IMR-90 (cell line): ENCODE measurements at regions not wholly inside any gene's neighbourhood (a gene's known extent, or its start where the extent isn't known, plus 50 kb on each side); places are given as distances from the start of the nearest gene placed in this dataset.

Experiments
- ATAC-seq: fragments of 200-7000 bp; cut with Tn5 transposase; 2 replicates; pipeline ENCODE4 v1.9.1; 2020; ENCODE audit warnings: low read depth, mild to moderate bottlenecking, moderate library complexity
- BruUV-seq: library from RNA; stranded (reverse); fragments of 400-500 nt; replicated peaks from 2 replicates; lab custom pipeline; 2021; lab: Mats Ljungman, UMichigan
- CTCF ChIA-PET: fragments of 300-600 bp; formaldehyde crosslinking; extraction: SDS; loops from one replicate; lab custom pipeline; 2021; ENCODE audit warnings: antibody characterized with exemption; lab: Yijun Ruan, JAX
- POLR2A ChIA-PET: fragments of 300-600 bp; sonication (Branson Sonifier 250); formaldehyde crosslinking; loops from one replicate; lab custom pipeline; 2022; ENCODE audit warnings: antibody characterized with exemption; ENCODE audit not compliant: unreplicated experiment; lab: Charles Lee
- DNase-seq: peaks from one replicate; pipeline ENCODE4 v3.0.0; 2013
- H2AFZ ChIP-seq: replicated peaks from 2 replicates; pipeline ENCODE3; 2013; ENCODE audit warnings: low read length, mild to moderate bottlenecking; ENCODE audit not compliant: poor library complexity
- H2AK5ac ChIP-seq: 2 replicates; pipeline ENCODE4 v1.6.1; 2013; ENCODE audit warnings: low read depth, low read length, inconsistent platforms
- H2AK9ac ChIP-seq: replicated peaks from 2 replicates; pipeline ENCODE3; 2013; ENCODE audit warnings: mild to moderate bottlenecking, low read depth, low read length, moderate library complexity; ENCODE audit not compliant: poor library complexity
- H2BK120ac ChIP-seq: 2 replicates; pipeline ENCODE4 v1.6.1; 2013; ENCODE audit warnings: low read depth, low read length, inconsistent platforms
- H2BK15ac ChIP-seq: 3 replicates; pipeline ENCODE4 v1.6.1; 2013; ENCODE audit warnings: low read depth, low read length, inconsistent platforms
- H2BK20ac ChIP-seq: 2 replicates; pipeline ENCODE4 v1.6.1; 2013; ENCODE audit warnings: low read depth, mild to moderate bottlenecking, inconsistent platforms, low read length, moderate library complexity
- H2BK5ac ChIP-seq: 2 replicates; pipeline ENCODE4 v1.6.1; 2013; ENCODE audit warnings: mild to moderate bottlenecking, low read depth, low read length, inconsistent platforms; ENCODE audit not compliant: poor library complexity, severe bottlenecking
- H3K14ac ChIP-seq: replicated peaks from 2 replicates; pipeline ENCODE4 v1.6.1; 2013; ENCODE audit warnings: low read depth, low read length, inconsistent platforms
- H3K18ac ChIP-seq: 2 replicates; pipeline ENCODE4 v1.6.1; 2013; ENCODE audit warnings: low read depth, low read length, control low read depth
- H3K23ac ChIP-seq: 2 replicates; pipeline ENCODE4 v1.6.1; 2013; ENCODE audit warnings: low read depth, low read length, inconsistent platforms
- H3K27ac ChIP-seq: 2 replicates; pipeline ENCODE4 v1.5.1; 2013; ENCODE audit warnings: mild to moderate bottlenecking, control low read depth, low read length; ENCODE audit not compliant: insufficient read depth
- H3K27me3 ChIP-seq: 2 replicates; pipeline ENCODE4 v1.6.1; 2013; ENCODE audit warnings: low read length; ENCODE audit not compliant: control insufficient read depth, insufficient read depth
- H3K36me3 ChIP-seq: 2 replicates; pipeline ENCODE4 v1.6.1; 2013; ENCODE audit warnings: low read length, mixed read lengths; ENCODE audit not compliant: control insufficient read depth, insufficient read depth
- H3K4ac ChIP-seq: 2 replicates; pipeline ENCODE4 v1.6.1; 2013; ENCODE audit warnings: low read depth, low read length, inconsistent platforms
- H3K4me1 ChIP-seq: 2 replicates; pipeline ENCODE4 v1.6.1; 2013; ENCODE audit warnings: low read length, mixed read lengths; ENCODE audit not compliant: control insufficient read depth, insufficient read depth
- H3K4me2 ChIP-seq: 2 replicates; pipeline ENCODE4 v1.6.1; 2013; ENCODE audit warnings: low read depth, mild to moderate bottlenecking, control low read depth, low read length, moderate library complexity
- H3K4me3 ChIP-seq: 2 replicates; pipeline ENCODE4 v1.5.1; 2013; ENCODE audit warnings: low read depth, mild to moderate bottlenecking, control low read depth, low read length, moderate library complexity; ENCODE audit not compliant: insufficient read depth
- H3K56ac ChIP-seq: 2 replicates; pipeline ENCODE4 v1.6.1; 2013; ENCODE audit warnings: low read length, inconsistent platforms; ENCODE audit not compliant: insufficient read depth; ENCODE audit errors: extremely low read depth
- H3K79me1 ChIP-seq, 2 experiments: 2 replicates each; pipeline ENCODE4 v1.6.1; 2013; ENCODE audit warnings: low read length in 2 of 2, inconsistent platforms in 1 of 2, low read depth in 1 of 2
- H3K9ac ChIP-seq: 2 replicates; pipeline ENCODE4 v1.6.1; 2013; ENCODE audit warnings: low read depth, low read length, control low read depth
- H3K9me1 ChIP-seq: 2 replicates; pipeline ENCODE4 v1.6.1; 2013; ENCODE audit warnings: low read length, inconsistent platforms; ENCODE audit not compliant: insufficient read depth
- H3K9me3 ChIP-seq: 2 replicates; pipeline ENCODE4 v1.6.1; 2013; ENCODE audit warnings: low read length; ENCODE audit not compliant: control insufficient read depth, insufficient read depth
- H4K20me1 ChIP-seq: 2 replicates; pipeline ENCODE4 v1.6.1; 2013; ENCODE audit warnings: low read length, inconsistent platforms; ENCODE audit not compliant: insufficient read depth
- H4K5ac ChIP-seq: 2 replicates; pipeline ENCODE4 v1.6.1; 2013; ENCODE audit warnings: mild to moderate bottlenecking, low read depth, low read length, control low read depth
- H4K8ac ChIP-seq, 2 experiments: 2 replicates each; pipeline ENCODE4 v1.6.1; 2013; ENCODE audit warnings: low read depth in 2 of 2, low read length in 2 of 2, control low read depth in 1 of 2, inconsistent platforms in 1 of 2
- H4K91ac ChIP-seq: 2 replicates; pipeline ENCODE4 v1.6.1; 2013; ENCODE audit warnings: low read depth, low read length, inconsistent platforms; ENCODE audit not compliant: insufficient read depth
- BHLHE40 ChIP-seq: fragments of 150-350 bp; IDR thresholded peaks from 2 replicates; pipeline ENCODE4 v1.6.1; 2016; ENCODE audit warnings: mild to moderate bottlenecking, low read depth, low read length
- CTCF ChIP-seq: conservative IDR thresholded peaks from 2 replicates; pipeline ENCODE4 v1.5.1; 2012; ENCODE audit warnings: mild to moderate bottlenecking, low read depth, low read length, improper control_type of control experiment
- FOS ChIP-seq: fragments of 150-350 bp; IDR thresholded peaks from 2 replicates; pipeline ENCODE4 v1.6.1; 2016; ENCODE audit warnings: low read depth, low read length
- MAFK ChIP-seq: IDR thresholded peaks from 2 replicates; pipeline ENCODE4 v1.6.1; 2012; ENCODE audit warnings: low read depth, low read length, improper control_type of control experiment
- NFE2L2 ChIP-seq: fragments of 150-350 bp; IDR thresholded peaks from 2 replicates; pipeline ENCODE4 v1.6.1; 2016; ENCODE audit warnings: low read depth, mild to moderate bottlenecking, low read length
- RCOR1 ChIP-seq: IDR thresholded peaks from 2 replicates; pipeline ENCODE4 v1.6.1; 2012; ENCODE audit warnings: mild to moderate bottlenecking, low read length, improper control_type of control experiment; ENCODE audit not compliant: insufficient replicate concordance
- RFX5 ChIP-seq: IDR thresholded peaks from 2 replicates; pipeline ENCODE4 v1.8.0; 2012; ENCODE audit warnings: low read depth, mild to moderate bottlenecking, low read length, moderate library complexity
- USF2 ChIP-seq: fragments of 150-350 bp; IDR thresholded peaks from 2 replicates; pipeline ENCODE4 v1.6.1; 2017; ENCODE audit warnings: mild to moderate bottlenecking, antibody characterized with exemption, low read length, low read depth
- WGBS, 2 experiments: methylation state at CpG; one replicate each; pipeline versions ENCODE4 v1.1.5 to v1.1.7; 2013; ENCODE audit warnings: missing lambda C conversion rate in 2 of 2; ENCODE audit not compliant: insufficient read length in 1 of 2; ENCODE audit errors: extremely low coverage in 2 of 2; 5-methylcytosine and 5-hydroxymethylcytosine counted together
- dilution Hi-C: fragments of 300-500 bp; cut with HindIII; formaldehyde crosslinking; loops from one replicate; pipeline ENCODE4 v1.14.3; 2018; ENCODE audit warnings: low sequenced_read_pairs; ENCODE audit not compliant: unreplicated experiment
- in situ Hi-C: fragments of 300-500 bp; cut with MboI; formaldehyde crosslinking; loops from 3 replicates; pipeline ENCODE4 v1.14.3; 2019; ENCODE audit warnings: low sequenced_read_pairs, inconsistent platforms, mixed read lengths
- intact Hi-C: fragments of 100-400 bp; cut with micrococcal nuclease; formaldehyde crosslinking; loops from 2 replicates; pipeline ENCODE4 v1.10.0; 2022

GRCh38 chr4:100026066-100026465 is 76.0 kb upstream of the H2AZ1 start:
- DNase-seq (no peak), ATAC-seq (no peak)
- no peaks in the 10 kb centered on the region for H3K36me3 ChIP-seq
- H2BK120ac ChIP-seq, result no peak overlapping the region
- H4K20me1 ChIP-seq, result no peaks in the 10 kb centered on the region
- H2AK5ac ChIP-seq, result no peak overlapping the region
- dilution Hi-C loops, result no loop called here
- no peak overlapping the region for H3K4me2 ChIP-seq
- H3K56ac ChIP-seq, result no peak overlapping the region
- no peaks in the 10 kb centered on the region for H3K9me3 ChIP-seq
- ChIA-PET POLR2A (no interaction called here), CTCF (interaction anchor here (0.6 to 1.1 kb wide), 2 partner anchors 28 to 133 kb away, joined by 3 read pairs; no protein-coding TSS in a partner anchor)
- intact Hi-C loops, result no loop called here
- H2BK15ac ChIP-seq, result no peak overlapping the region
- H3K27ac ChIP-seq, result no peak overlapping the region
- H3K14ac ChIP-seq, result no peak overlapping the region
- no peaks in the 10 kb centered on the region for H3K9me1 ChIP-seq
- no peaks in the 10 kb centered on the region for H3K79me1 ChIP-seq
- in situ Hi-C loops, result no loop called here
- no peak overlapping the region for H3K23ac ChIP-seq
- no peak overlapping the region for H2AK9ac ChIP-seq
- no peak overlapping the region for H3K18ac ChIP-seq
- no peak overlapping the region for H4K5ac ChIP-seq
- BruUV-seq, result no TSS peak
- no peak overlapping the region for H2BK5ac ChIP-seq
- H2BK20ac ChIP-seq, result no peak overlapping the region
- H3K4me1 ChIP-seq, result no peaks in the 10 kb centered on the region
- H2AFZ ChIP-seq, result no peak overlapping the region
- no peak overlapping the region for H3K4me3 ChIP-seq
- TF ChIP-seq CTCF (no peak), USF2 (no peak), RCOR1 (no peak), NFE2L2 (no peak), FOS (no peak), BHLHE40 (no peak), RFX5 (no peak), MAFK (no peak)
- H3K27me3 ChIP-seq, result peaks cover 4% of the 10 kb centered on the region
- WGBS, 2 experiments, result 100% methylated on average over 1 of the region's 5 CpGs; no CpG with 5 or more reads in 1 of the 2 experiments
- H3K9ac ChIP-seq, result no peak overlapping the region
- no peak overlapping the region for H4K8ac ChIP-seq
- H3K4ac ChIP-seq, result no peak overlapping the region
- H4K91ac ChIP-seq, result no peak overlapping the region
